ENCODE measurements at regions not wholly inside any gene's neighbourhood (a gene's known extent, or its start where the extent isn't known, plus 50 kb on each side); places are given as distances from the start of the nearest gene placed in this dataset.

DNA sequence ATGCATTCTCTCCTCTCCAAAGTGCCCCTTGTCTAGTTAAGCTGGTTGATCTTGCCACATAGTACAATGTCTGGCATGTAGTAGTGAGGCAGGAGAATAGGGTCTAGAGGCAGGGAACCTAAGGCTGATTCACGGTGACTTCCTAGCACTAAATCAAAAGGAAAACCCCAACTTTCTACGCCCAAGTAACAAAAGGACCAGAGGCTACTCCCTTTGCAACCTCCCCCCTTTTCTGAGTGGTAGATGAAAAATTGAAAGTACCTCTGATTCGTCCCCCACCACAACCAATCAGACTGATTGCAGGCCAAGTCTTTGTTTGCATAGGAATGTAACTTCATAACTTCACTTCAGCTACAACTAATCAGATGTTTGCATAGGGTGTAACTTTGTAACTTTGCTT, 278.8 kb downstream of the PSAT1 start:
- ChIA-PET CTCF (no interaction called here), POLR2A (no interaction called here)
- no peak overlapping the region for H3K4me2 ChIP-seq (ENCODE audit: insufficient read depth, low read length)
- DNase-seq (ENCODE audit: low read depth, low spot score) (no peak), FAIRE-seq (no peak)
- no peak overlapping the region for H3K27ac ChIP-seq (ENCODE audit: insufficient read depth, low read depth, low read length)
- no peaks in the 10 kb centered on the region for H3K4me1 ChIP-seq (ENCODE audit: control insufficient read depth, extremely low read depth, insufficient read depth, low read length)
- no peak overlapping the region for H3K9ac ChIP-seq (replicated peaks; ENCODE audit: extremely low read depth, insufficient read depth, low read length)
- intact Hi-C loops (cut with micrococcal nuclease) (no loop called here), dilution Hi-C loops (cut with MboI; ENCODE audit: extremely low pct_ligation_motif_present, low sequenced_read_pairs) (no loop called here)
- H3K36me3 ChIP-seq (ENCODE audit: control insufficient read depth in 2 of 2, extremely low read depth in 1 of 2, insufficient read depth in 2 of 2, low read length in 2 of 2), result no peaks in the 10 kb centered on the region
- H2AFZ ChIP-seq (ENCODE audit: low read depth, low read length), result no peak overlapping the region
- BruUV-seq (replicated peaks), result no TSS peak
- H3K79me2 ChIP-seq (ENCODE audit: control insufficient read depth, insufficient read depth, low read length), result no peaks in the 10 kb centered on the region
- no peaks in the 10 kb centered on the region for H3K9me1 ChIP-seq (replicated peaks; ENCODE audit: control insufficient read depth, extremely low read depth, insufficient read depth, low read length)
- no peaks in the 10 kb centered on the region for H3K9me3 ChIP-seq (replicated peaks; ENCODE audit: control insufficient read depth, insufficient read depth, low read length)
- no peak overlapping the region for H3K4me3 ChIP-seq (replicated peaks in 1 of 3; ENCODE audit: insufficient read depth in 1 of 3, low read depth in 1 of 3, low read length in 3 of 3)
- TF ChIP-seq FOS (IDR thresholded peaks at IDR 0.05; ENCODE audit: borderline replicate concordance, insufficient read depth, low read length), result no peak
- TF ChIP-seq POLR2A (IDR thresholded peaks at IDR 0.05; ENCODE audit: low read depth, low read length), result no peak
- TF ChIP-seq, protein P1, sequence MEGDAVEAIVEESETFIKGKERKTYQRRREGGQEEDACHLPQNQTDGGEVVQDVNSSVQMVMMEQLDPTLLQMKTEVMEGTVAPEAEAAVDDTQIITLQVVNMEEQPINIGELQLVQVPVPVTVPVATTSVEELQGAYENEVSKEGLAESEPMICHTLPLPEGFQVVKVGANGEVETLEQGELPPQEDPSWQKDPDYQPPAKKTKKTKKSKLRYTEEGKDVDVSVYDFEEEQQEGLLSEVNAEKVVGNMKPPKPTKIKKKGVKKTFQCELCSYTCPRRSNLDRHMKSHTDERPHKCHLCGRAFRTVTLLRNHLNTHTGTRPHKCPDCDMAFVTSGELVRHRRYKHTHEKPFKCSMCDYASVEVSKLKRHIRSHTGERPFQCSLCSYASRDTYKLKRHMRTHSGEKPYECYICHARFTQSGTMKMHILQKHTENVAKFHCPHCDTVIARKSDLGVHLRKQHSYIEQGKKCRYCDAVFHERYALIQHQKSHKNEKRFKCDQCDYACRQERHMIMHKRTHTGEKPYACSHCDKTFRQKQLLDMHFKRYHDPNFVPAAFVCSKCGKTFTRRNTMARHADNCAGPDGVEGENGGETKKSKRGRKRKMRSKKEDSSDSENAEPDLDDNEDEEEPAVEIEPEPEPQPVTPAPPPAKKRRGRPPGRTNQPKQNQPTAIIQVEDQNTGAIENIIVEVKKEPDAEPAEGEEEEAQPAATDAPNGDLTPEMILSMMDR (IDR thresholded peaks at IDR 0.05; ENCODE audit: extremely low read depth in 1 of 2, insufficient read depth in 1 of 2, low read depth in 1 of 2, low read length in 2 of 2), result no peak
- TF ChIP-seq, protein P2, sequence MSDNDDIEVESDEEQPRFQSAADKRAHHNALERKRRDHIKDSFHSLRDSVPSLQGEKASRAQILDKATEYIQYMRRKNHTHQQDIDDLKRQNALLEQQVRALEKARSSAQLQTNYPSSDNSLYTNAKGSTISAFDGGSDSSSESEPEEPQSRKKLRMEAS (IDR thresholded peaks at IDR 0.05; ENCODE audit: insufficient read depth, insufficient read length), result no peak
- TF ChIP-seq GATA2 (IDR thresholded peaks at IDR 0.05; ENCODE audit: insufficient read depth, insufficient read length, low read depth, low read length), result no peak
- TF ChIP-seq POLR2AphosphoS5 (IDR thresholded peaks at IDR 0.05; ENCODE audit: insufficient read depth, low read depth, low read length), result no peak
- H3K27me3 ChIP-seq (ENCODE audit: control insufficient read depth in 2 of 2, insufficient read depth in 2 of 2, low read length in 2 of 2), result no peaks in the 10 kb centered on the region
- H4K20me1 ChIP-seq (replicated peaks; ENCODE audit: control insufficient read depth, extremely low read depth, insufficient read depth, low read length), result no peaks in the 10 kb centered on the region
